ENCODE measurements at regions not wholly inside any gene's neighbourhood (a gene's known extent, or its start where the extent isn't known, plus 50 kb on each side); places are given as distances from the start of the nearest gene placed in this dataset.

GRCh38 chr3:17830788-17831187, 88.4 kb upstream of the TBC1D5 start:
- H3K79me2 ChIP-seq (ENCODE audit: control insufficient read depth, low read length): no peaks in the 10 kb centered on the region
- no peaks in the 10 kb centered on the region for H3K4me1 ChIP-seq (ENCODE audit: control insufficient read depth, low read length)
- no peak overlapping the region for H3K4me3 ChIP-seq (ENCODE audit: low read length)
- H4K20me1 ChIP-seq (ENCODE audit: control insufficient read depth, insufficient read depth, low read depth, low read length): no peaks in the 10 kb centered on the region
- H3K9me3 ChIP-seq (ENCODE audit: control insufficient read depth, insufficient read depth, low read length): no peaks in the 10 kb centered on the region
- TF ChIP-seq EZH2phosphoT487 (IDR thresholded peaks at IDR 0.05; ENCODE audit: borderline replicate concordance, low read length): no peak
- TF ChIP-seq CTCF (IDR thresholded peaks at IDR 0.05; ENCODE audit: low read depth, low read length, poor library complexity, severe bottlenecking): no peak
- no peaks in the 10 kb centered on the region for H3K36me3 ChIP-seq (ENCODE audit: control insufficient read depth, low read length)
- no peak overlapping the region for H3K27ac ChIP-seq (ENCODE audit: low read depth, low read length)
- H3K27me3 ChIP-seq (ENCODE audit: control insufficient read depth, low read length): no peaks in the 10 kb centered on the region
- H3K9me2 ChIP-seq (replicated peaks; ENCODE audit: control insufficient read depth, low read length): no peaks in the 10 kb centered on the region
- H3F3A ChIP-seq (ENCODE audit: control insufficient read depth, insufficient read depth): no peaks in the 10 kb centered on the region
- H3K4me2 ChIP-seq (ENCODE audit: low read length): no peak overlapping the region

GRCh38 chr3:17828388-17828787, 86.0 kb upstream of the TBC1D5 start:
- Histone ChIP-seq H3F3A (ENCODE audit: control insufficient read depth, insufficient read depth) (no peaks in the 10 kb centered on the region), H3K79me2 (ENCODE audit: control insufficient read depth, low read length) (no peaks in the 10 kb centered on the region), H3K36me3 (ENCODE audit: control insufficient read depth, low read length) (no peaks in the 10 kb centered on the region), H4K20me1 (ENCODE audit: control insufficient read depth, insufficient read depth, low read depth, low read length) (no peaks in the 10 kb centered on the region), H3K27ac (ENCODE audit: low read depth, low read length) (no peak overlapping the region), H3K9me3 (ENCODE audit: control insufficient read depth, insufficient read depth, low read length) (no peaks in the 10 kb centered on the region), H3K4me3 (ENCODE audit: low read length) (no peak overlapping the region), H3K4me2 (ENCODE audit: low read length) (no peak overlapping the region), H3K9me2 (replicated peaks; ENCODE audit: control insufficient read depth, low read length) (no peaks in the 10 kb centered on the region), H3K4me1 (ENCODE audit: control insufficient read depth, low read length) (no peaks in the 10 kb centered on the region), H3K27me3 (ENCODE audit: control insufficient read depth, low read length) (no peaks in the 10 kb centered on the region)
- no peak for TF ChIP-seq CTCF (IDR thresholded peaks at IDR 0.05; ENCODE audit: low read depth, low read length, poor library complexity, severe bottlenecking)
- no peak for TF ChIP-seq EZH2phosphoT487 (IDR thresholded peaks at IDR 0.05; ENCODE audit: borderline replicate concordance, low read length)

- no peak overlapping the region for H3K4me3 ChIP-seq (ENCODE audit: low read length)
- H3K79me2 ChIP-seq (ENCODE audit: control insufficient read depth, low read length): no peaks in the 10 kb centered on the region
- no peak overlapping the region for H3K27ac ChIP-seq (ENCODE audit: low read depth, low read length)
- H3K27me3 ChIP-seq (ENCODE audit: control insufficient read depth, low read length): no peaks in the 10 kb centered on the region
- no peaks in the 10 kb centered on the region for H3F3A ChIP-seq (ENCODE audit: control insufficient read depth, insufficient read depth)
- H3K36me3 ChIP-seq (ENCODE audit: control insufficient read depth, low read length): no peaks in the 10 kb centered on the region
- H3K4me2 ChIP-seq (ENCODE audit: low read length): no peak overlapping the region
- TF ChIP-seq EZH2phosphoT487 (IDR thresholded peaks at IDR 0.05; ENCODE audit: borderline replicate concordance, low read length): no peak
- no peak for TF ChIP-seq CTCF (IDR thresholded peaks at IDR 0.05; ENCODE audit: low read depth, low read length, poor library complexity, severe bottlenecking)
- H3K9me2 ChIP-seq (replicated peaks; ENCODE audit: control insufficient read depth, low read length): no peaks in the 10 kb centered on the region
- H3K4me1 ChIP-seq (ENCODE audit: control insufficient read depth, low read length): no peaks in the 10 kb centered on the region
- no peaks in the 10 kb centered on the region for H4K20me1 ChIP-seq (ENCODE audit: control insufficient read depth, insufficient read depth, low read depth, low read length)
- H3K9me3 ChIP-seq (ENCODE audit: control insufficient read depth, insufficient read depth, low read length): no peaks in the 10 kb centered on the region
Measured at GRCh38 chr3:17825298-17825697, 82.9 kb upstream of the TBC1D5 start.

- H3K9me3 ChIP-seq (ENCODE audit: control insufficient read depth, insufficient read depth, low read length): no peaks in the 10 kb centered on the region
- no peak overlapping the region for H3K4me3 ChIP-seq (ENCODE audit: low read length)
- no peaks in the 10 kb centered on the region for H3K27me3 ChIP-seq (ENCODE audit: control insufficient read depth, low read length)
- H3F3A ChIP-seq (ENCODE audit: control insufficient read depth, insufficient read depth): no peaks in the 10 kb centered on the region
- no peaks in the 10 kb centered on the region for H3K36me3 ChIP-seq (ENCODE audit: control insufficient read depth, low read length)
- H4K20me1 ChIP-seq (ENCODE audit: control insufficient read depth, insufficient read depth, low read depth, low read length): no peaks in the 10 kb centered on the region
- TF ChIP-seq CTCF (IDR thresholded peaks at IDR 0.05; ENCODE audit: low read depth, low read length, poor library complexity, severe bottlenecking): no peak
- TF ChIP-seq EZH2phosphoT487 (IDR thresholded peaks at IDR 0.05; ENCODE audit: borderline replicate concordance, low read length): no peak
- H3K4me2 ChIP-seq (ENCODE audit: low read length): no peak overlapping the region
- H3K79me2 ChIP-seq (ENCODE audit: control insufficient read depth, low read length): no peaks in the 10 kb centered on the region
- H3K27ac ChIP-seq (ENCODE audit: low read depth, low read length): no peak overlapping the region
- H3K9me2 ChIP-seq (replicated peaks; ENCODE audit: control insufficient read depth, low read length): no peaks in the 10 kb centered on the region
- no peaks in the 10 kb centered on the region for H3K4me1 ChIP-seq (ENCODE audit: control insufficient read depth, low read length)
Measured at GRCh38 chr3:17823816-17824215, 81.4 kb upstream of the TBC1D5 start.
